GM18505 (cell line): ENCODE measurements at regions not wholly inside any gene's neighbourhood (a gene's known extent, or its start where the extent isn't known, plus 50 kb on each side); places are given as distances from the start of the nearest gene placed in this dataset.
A peak's percentile ranks its signal among the peaks of the same experiment; 100 is the strongest.

Source experiments
- ATAC-seq: cut with Tn5 transposase; IDR thresholded peaks from one replicate; pipeline ENCODE4 v1.9.1; 2021; ENCODE audit not compliant: unreplicated experiment
- POLR2A ChIP-seq: IDR thresholded peaks from 4 replicates; pipeline ENCODE4 v1.6.1; 2011; ENCODE audit warnings: borderline replicate concordance; ENCODE audit not compliant: insufficient read depth, insufficient read length; ENCODE audit errors: extremely low read depth

DNA sequence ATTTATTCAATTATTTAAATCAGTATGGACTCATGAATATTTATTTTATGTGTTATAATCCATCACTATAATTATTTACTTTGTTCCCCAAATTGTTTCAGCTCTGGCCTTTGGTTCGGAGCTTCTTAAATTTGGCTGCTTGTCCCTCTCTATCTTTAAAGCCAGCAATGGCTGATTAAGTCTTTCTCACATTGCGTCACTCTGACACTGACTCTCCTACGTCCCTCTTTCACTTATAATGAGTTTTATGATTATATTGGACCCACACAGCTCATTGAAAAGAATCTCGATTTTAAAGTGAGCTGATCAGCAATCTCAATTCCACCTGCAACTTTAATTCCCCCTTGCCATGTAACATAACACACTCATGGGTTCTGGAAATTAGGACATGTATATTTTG is 185.2 kb upstream of the SLC39A10 start:
- TF ChIP-seq POLR2A, result no peak
- ATAC-seq, result no peak

DNA sequence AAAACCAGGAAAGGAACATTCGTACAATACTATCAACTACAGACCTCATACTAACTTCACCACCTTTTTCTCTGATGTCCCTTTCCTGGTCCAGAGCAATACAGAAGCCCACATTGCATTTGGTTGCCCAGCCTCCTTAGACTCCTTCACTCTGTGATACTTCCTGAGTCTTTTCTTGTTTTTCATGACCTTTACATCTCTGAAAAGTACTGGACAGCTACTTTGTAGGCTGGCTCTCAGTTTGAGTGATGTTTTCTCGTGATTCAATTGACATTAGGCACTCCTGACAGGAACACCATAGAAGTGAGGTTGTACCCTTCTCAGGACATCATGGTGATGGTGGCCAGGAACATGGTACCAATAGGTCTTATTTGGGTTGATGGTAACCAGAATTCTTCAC is 185.9 kb upstream of the SLC39A10 start:
- no peak for ATAC-seq

DNA sequence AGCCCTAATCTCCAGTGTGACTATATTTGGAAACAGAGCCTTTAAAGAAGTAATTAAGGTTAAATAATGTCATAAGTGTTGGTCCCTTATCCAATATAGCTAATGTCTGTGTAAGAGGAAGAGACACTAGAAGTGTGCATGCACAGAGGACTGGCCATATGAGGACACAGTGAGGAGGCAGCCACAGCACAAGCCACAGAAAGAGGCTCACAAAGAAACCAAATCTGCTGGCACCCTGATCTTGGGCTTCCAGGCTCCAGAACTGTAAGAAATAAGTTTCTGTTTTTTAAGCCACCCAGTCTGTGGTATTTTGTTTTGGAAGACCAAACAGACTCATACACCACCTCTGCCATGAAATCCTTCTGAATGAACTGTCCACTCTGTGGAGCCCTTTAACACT is 186.4 kb upstream of the SLC39A10 start:
- ATAC-seq, result no peak
- TF ChIP-seq POLR2A, result no peak

More for the DNA sequence above, 185.9 kb upstream of the SLC39A10 start:
- no peak for TF ChIP-seq POLR2A

DNA sequence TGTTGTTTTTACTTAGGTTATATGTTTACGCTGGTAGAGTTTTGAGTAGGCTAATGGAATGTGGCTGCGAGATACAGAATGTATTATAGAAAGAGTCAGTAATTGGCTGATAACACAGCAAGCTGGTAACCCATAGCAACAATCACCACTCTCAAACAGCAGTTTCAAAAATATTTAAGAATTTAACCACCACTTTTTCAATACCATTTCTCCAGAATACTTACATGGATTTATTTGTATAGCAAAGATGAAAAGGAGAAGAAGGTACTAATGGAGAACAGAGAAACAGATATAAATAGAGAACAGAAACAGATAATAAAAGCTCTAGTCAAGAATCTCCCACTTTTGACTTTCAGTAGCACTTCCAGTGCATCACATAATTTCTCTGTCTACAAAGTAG is 188.3 kb upstream of the SLC39A10 start:
- no peak for TF ChIP-seq POLR2A
- ATAC-seq, result peak; percentile 84

DNA sequence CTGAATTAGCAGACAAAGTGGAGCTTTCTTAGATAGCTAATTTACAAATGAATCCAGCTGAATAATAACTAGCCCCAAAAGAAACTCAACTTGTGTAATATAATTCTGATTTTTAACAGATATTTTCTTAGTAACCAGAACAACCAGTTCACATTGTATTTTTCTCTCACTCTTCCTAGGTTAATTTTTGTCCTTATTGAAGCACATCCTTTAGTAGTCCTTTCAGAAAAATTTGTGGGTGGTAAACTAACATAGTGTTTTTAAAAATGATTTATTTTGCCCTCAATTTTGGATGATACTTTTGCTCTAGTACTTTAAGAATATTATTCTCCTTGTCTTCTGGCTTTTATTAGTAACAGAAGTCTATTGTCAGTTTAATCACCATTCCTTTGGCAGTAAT is 190.6 kb upstream of the SLC39A10 start:
- no peak for TF ChIP-seq POLR2A
- ATAC-seq, result no peak

DNA sequence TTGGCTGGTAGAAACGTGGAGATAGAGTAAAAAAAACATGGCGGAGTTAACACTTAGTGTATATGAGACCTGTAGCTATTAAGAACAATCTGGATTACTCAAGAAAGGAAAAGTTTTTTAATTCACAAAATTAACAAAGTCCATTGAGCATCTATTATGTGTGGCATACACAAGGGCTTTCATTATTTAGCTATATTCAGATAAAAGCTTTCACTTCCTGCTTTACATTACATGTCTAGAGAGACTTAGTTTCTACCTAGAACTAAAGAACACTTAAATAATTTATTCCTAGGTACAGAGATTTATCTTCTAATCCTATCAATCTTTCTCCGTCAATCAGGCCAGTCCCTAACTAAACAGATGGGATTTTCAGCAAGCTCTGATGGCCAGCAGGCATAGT is 196.0 kb upstream of the SLC39A10 start:
- ATAC-seq, result no peak
- no peak for TF ChIP-seq POLR2A

DNA sequence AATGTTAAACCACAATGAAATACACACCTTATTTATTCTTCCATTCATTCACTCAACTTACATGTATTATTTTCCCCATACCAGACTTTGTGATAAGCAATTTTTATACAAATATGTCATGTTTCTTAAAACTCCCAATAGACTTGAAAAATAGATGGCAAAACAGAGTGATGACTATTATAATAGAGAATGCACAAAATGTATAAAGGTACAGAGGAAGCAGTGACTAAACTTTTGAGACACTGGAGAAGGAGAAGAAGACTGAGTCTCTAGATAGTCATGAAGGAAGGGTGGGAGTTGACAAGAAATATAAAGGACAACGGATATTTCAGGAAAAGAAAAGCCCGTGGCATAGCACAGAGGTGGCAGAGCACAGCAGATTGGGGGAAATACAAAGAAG is 198.1 kb upstream of the SLC39A10 start:
- no peak for TF ChIP-seq POLR2A
- no peak for ATAC-seq

DNA sequence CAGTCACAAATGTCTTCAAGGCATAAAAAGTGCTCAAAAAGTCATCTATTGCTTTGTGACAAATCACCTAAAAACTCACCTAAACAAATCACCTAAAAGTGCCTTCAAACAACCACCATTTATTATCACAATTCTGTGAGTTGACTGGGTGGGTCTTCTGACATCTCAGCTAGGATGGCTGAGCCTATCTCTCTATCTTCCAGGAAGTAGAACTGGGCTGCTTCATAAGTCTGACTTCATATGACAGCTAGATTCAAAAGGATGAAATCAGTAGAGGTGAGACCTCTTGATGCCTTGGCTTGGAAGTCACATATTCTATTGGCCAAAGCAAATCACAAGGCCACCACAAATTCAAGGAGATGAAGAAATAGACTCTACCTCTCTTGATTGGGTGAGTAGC is 199.2 kb upstream of the SLC39A10 start:
- no peak for ATAC-seq
- TF ChIP-seq POLR2A, result no peak

DNA sequence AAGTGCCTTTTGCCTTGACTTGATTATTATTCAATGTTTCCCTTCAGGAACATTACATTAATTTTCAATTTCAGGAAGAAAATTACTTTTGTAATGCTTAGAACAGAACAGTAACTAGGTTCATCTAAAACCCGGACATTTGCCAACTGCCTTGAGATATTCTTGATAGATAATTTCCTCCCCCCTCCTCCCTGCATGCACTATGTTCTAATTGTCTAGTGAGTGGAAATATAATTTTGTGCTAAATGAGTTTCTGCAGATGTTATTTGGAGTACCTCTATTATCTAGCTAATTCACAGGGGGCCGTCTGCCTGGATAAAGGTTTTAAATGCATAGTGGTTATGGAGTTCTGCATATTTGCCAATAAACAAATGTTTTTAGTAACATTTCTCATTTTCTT is 200.3 kb upstream of the SLC39A10 start:
- no peak for TF ChIP-seq POLR2A
- ATAC-seq, result no peak

DNA sequence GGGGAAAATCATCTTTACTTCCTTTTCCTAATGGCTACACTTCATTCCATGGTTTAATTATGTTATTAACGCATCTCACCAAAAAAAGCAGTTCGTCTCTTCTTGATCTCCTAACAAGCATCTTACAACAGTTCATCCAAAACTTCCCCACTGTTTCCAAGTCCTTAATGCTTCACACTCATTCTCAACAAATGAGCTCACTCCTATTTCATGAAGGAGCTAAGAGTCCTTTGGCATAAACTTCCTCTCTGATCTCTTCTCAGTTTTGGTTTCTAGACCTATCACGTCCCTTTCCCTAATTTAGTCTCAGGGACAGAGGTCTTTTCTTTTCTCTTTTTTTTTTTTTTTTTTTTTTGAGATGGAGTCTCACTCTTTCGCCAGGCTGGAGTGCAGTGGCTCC is 205.9 kb upstream of the SLC39A10 start:
- ATAC-seq, result no peak
- no peak for TF ChIP-seq POLR2A

DNA sequence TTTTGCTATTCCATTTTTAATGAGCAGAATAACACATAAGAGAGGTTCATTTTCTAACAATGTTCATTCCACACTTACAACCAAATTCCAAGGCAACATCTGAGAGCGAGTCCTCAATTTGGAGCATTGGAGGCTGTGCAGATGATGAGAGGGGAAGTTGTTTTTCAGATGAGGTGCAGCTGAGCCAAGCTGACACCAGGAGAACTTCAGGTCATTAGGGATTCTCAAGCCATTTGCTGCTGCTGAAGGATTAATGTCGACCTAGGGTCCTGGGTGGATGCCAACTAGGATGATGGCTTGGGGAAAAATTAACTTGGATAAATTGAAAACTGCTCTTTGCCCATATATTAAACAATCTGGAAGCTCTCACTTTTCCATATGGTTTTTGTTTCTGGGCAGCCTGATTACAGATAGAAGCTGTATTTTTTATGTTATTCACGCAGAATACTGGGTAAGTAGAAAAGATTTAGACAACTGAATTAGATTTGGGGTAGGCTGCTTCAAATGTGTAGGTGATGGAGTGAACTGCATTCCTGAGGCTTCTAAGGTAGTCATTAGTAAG is 206.4 kb upstream of the SLC39A10 start:
- TF ChIP-seq POLR2A, result no peak
- no peak for ATAC-seq

DNA sequence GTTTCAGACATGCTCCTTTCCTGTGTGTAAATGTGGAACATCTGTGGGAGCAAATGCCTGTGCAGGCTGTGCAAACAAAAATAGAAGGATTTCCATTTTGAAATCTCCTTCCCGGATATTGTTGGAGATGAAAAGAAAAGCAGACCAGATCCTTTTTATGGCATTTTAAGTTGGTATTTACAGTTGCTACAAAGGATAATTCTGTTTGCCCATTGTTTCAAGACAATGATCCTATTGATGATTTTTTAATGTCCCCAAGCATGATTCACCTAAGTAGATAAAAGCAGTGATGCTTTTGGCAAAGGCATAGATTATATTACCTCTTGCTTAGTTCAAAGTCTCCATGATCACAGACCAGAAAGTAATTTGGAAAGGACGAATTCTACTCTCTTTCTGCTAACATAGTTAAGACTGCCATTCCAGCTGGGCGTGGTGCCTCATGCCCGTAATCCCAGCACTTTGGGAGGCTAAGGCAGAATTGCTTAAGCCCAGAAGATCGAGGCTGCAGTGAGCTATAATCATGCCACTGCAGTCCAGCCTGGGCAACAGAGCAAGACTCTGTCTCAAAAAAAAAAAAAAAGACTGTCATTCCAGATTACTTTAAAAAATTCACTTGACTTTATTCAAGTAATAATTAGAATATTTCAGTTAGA is 209.6 kb upstream of the SLC39A10 start:
- TF ChIP-seq POLR2A, result no peak
- ATAC-seq, result no peak

DNA sequence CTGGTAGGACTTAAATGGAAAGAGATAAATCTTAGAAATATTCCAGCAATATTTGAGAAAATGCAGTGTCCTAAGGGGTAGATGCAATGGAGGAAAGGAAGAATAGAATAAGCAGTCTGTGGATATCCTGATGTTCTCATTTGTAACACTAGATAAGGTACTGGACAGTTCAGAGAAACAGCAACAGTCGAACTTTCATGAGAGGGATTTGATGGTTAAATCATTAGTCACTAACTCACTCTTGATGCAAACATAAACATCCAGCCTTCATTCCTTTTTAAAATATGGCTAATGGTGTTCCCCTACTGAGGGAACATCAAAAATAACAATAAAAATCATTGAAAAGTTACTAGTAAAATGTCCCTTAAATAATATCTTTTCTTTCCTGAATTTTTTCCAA is 211.4 kb upstream of the SLC39A10 start:
- ATAC-seq, result no peak
- TF ChIP-seq POLR2A, result no peak

DNA sequence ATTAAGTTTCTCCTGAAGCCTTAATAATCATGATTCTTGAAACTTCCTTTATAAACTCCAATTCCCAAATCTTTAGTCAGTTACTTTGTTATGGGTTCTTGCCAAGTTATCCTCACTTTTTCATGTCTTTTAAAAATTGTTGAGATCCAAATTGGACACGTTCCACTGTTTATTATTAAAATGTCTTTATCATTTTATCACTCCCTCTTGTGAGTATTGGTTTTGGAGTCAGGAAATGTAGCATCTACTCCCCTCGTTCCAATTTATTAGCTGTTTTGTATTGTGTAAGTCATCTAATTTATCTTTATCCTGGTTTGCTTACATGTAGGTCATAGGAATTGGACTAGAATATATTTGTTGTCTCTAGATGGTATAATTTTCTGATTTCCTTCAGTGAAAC is 213.1 kb upstream of the SLC39A10 start:
- ATAC-seq, result no peak
- no peak for TF ChIP-seq POLR2A
